Stimulated activated CD4-positive, alpha-beta T cell treated with anti-CD3 and anti-CD28 coated beads, Interleukin-2, amount 100 ng/mL, for 48 hours (primary cell): ENCODE measurements at regions not wholly inside any gene's neighbourhood (a gene's known extent, or its start where the extent isn't known, plus 50 kb on each side); places are given as distances from the start of the nearest gene placed in this dataset.

Experiments used
- DNase-seq, 2 donors: peaks; one replicate each; pipeline ENCODE4 v3.0.0-alpha.2; 2020

DNA sequence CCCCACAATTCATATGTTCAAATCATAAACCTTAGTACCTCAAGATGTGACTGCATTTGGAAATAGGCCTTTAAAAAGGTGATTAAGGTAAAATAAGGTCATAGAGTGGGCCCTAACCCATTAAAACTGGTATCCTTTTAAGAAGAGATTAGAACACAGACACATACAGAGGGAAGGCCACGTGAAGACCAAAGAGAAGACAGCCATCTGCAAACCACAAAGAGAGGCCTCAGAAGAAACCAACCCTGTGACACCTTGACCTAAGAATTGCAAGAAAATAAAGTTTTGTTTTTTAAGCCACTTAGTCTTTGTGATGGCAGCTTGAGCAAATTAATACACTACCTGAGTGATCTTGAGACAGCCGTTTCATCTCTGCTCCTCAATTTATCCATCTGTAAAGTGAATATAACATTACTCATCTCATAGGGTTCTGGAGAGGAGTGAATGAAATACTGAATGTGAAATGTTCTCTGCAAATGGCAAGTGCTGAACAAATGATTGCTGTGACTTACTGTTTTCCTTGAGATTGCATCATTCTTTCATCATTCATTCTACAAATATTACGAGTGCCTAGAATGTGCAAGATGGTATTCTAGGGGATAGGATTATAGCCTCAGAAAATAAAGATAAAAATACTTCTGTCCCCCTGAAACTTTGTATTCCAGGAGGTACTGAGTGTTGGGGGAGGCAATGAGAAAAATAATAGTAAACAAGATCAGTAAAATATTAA is 222.0 kb upstream of the CDH13 start:
- no peak for DNase-seq

- no peak for DNase-seq
Observed at GRCh38 chr16:82402665-82403218, 224.0 kb upstream of the CDH13 start.

- no peak for DNase-seq
Observed at GRCh38 chr16:82400046-82400445, 226.7 kb upstream of the CDH13 start.

GRCh38 chr16:82396509-82396908 is 226.5 kb upstream of the MPHOSPH6 start:
- no peak for DNase-seq

- DNase-seq, result no peak
Observed at GRCh38 chr16:82395212-82395611, 225.2 kb upstream of the MPHOSPH6 start.

DNA sequence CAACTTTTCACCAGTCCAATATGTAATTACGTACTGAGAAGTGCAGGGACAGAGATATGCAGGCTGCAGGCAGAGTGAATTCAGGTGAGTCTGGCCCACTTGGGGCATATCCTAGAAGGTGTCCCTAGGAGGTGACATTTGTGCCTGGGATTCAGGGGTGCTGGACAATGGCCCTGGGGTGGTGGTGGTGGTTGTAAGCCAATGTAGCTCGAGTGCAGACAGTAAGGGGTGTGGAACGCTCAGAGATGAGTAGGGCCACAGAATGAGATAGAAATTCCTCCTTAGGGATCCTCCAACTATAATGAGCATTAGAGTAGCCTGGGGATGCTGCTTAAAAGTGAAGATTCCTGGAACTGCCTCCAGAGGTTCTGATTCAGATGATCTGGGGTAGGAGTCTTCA is 221.7 kb upstream of the MPHOSPH6 start:
- no peak for DNase-seq

GRCh38 chr16:82389956-82390650 is 220.1 kb upstream of the MPHOSPH6 start:
- no peak for DNase-seq

- no peak for DNase-seq
Observed at GRCh38 chr16:82386761-82387160, 216.7 kb upstream of the MPHOSPH6 start.

GRCh38 chr16:82384949-82385348 is 214.9 kb upstream of the MPHOSPH6 start:
- no peak for DNase-seq

DNA sequence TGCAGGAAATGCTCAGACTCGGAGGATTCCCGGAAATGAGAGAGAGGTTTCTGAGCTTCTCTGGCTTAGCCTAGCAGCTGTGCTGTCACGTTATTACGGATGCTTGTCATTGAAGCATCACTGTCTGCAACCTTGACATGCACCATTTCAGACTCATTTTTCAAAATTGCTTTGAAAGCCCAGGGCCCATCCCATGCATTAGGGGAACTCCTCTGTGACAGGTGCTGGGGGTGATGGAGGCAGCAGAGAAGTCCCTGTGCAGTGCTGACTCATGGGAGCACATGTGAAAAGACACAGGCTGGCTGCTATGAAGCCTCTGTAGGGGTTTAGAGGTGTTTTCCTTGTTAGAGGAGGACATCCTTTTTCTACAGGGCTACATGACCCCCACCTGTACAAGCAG is 214.0 kb upstream of the MPHOSPH6 start:
- no peak for DNase-seq

DNA sequence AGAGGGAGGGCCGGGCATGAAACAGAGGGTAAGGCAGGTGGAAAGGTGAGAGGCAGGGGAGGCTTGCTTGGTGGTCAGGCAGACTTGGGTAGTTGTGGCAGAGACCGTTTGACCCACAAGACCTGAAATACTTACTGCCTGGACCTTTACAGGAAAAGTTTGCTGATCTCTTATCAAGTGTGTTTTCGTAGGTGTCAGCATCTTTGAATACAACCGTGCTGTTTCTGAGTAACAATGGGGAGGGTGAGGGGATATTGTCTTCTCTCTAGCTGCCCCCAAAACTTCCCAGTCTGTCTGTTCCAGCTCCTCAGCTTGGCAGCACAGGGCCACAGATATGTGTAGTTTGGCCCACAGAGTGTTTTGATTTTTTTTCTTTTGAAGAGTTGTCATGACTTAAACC is 212.5 kb upstream of the MPHOSPH6 start:
- DNase-seq, result no peak

DNA sequence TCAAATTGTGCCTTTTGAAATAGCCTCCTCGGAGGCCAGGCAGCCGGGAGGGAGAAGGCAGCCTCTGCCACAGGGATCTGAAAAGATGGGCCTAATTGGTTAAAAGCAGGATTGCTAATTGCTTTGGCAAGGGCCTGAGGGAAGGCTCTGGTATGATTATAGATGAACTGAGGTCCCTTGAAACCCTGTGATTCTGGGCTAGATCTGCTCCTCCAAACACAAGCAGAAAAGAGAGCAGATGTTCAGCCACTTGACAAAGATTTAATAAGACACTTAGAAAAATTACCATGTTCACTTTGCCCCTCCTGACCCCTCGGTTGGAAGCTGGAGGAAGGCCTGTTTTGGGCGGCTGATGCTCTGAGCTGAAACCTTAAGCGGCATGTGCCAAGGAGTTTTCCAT is 209.5 kb upstream of the MPHOSPH6 start:
- no peak for DNase-seq

DNA sequence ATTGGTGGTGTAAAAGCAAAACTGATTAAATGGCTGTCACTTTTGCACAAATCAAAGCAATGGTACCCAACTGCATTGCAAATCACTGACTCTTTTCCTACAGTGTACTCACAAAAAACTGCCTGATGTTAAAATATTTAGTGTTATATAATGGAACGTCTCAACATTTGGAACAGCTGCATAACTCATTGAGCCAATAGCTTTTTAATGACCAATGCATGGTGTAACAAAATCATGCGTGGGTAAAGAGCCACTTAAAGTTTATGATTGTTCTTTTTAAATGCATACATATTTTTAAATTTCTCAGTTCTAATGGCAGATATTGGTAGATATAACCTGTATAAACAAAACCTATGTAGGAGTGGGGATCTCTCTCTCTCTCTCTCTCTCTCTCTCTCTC is 204.0 kb upstream of the MPHOSPH6 start:
- DNase-seq, result no peak

DNA sequence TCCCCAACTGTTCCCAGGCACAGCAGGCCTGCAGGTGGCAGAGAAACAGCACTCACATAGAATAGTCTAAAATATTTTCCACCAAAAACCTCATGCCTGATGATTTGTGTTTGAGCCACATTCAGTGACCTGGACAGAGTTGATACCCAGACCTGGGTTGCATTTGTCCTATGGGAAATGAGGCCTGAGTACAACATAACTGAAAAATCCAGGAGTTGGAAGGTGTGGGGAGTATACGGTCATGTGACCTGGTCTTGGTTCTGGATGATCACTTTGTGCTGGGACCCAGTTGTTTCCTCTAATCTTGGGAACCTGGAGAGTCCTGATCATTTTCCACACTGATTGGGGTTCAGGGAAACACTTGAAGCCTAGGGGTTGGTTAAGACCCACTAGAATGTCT is 200.3 kb upstream of the MPHOSPH6 start:
- DNase-seq, result no peak

GRCh38 chr16:82368041-82368440 is 198.0 kb upstream of the MPHOSPH6 start:
- DNase-seq, result no peak

DNA sequence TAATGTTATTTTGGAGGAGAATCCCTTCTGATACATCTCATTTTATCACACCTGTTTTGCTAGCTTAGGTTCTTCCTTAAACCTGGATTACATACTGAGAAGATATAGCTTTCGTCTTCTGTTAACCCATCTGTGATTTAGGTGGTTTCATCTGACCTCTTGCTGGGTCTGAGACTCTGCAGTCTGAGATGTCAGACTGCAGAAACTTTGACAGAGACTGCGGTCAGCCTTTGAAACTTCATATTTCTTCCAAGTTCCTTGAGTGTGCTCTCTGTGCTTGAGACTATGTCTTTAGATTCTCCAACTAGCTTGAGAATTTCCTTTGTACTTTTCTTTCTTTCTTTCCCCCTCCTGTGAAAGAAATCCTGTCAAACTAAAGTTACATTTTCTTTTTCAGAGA is 196.4 kb upstream of the MPHOSPH6 start:
- no peak for DNase-seq

DNA sequence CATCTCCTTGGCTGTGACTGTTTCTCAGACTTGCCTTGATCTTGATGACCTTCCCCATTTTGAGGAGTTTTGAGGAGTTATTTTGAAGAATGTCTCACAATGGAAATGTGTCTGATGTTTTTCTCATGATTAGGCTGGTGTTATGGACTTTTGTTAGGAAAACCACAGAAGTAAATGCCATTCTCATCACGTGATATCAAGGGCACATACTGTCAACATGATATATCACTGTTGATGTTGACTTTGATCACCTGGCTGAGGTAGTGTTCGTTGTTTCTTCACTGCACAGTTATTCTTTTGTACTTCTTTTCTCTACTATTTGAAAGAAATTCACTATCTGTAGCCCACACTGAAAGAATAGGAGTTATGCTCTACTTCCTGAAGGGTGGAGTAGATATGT is 194.7 kb upstream of the MPHOSPH6 start:
- DNase-seq, result no peak

DNA sequence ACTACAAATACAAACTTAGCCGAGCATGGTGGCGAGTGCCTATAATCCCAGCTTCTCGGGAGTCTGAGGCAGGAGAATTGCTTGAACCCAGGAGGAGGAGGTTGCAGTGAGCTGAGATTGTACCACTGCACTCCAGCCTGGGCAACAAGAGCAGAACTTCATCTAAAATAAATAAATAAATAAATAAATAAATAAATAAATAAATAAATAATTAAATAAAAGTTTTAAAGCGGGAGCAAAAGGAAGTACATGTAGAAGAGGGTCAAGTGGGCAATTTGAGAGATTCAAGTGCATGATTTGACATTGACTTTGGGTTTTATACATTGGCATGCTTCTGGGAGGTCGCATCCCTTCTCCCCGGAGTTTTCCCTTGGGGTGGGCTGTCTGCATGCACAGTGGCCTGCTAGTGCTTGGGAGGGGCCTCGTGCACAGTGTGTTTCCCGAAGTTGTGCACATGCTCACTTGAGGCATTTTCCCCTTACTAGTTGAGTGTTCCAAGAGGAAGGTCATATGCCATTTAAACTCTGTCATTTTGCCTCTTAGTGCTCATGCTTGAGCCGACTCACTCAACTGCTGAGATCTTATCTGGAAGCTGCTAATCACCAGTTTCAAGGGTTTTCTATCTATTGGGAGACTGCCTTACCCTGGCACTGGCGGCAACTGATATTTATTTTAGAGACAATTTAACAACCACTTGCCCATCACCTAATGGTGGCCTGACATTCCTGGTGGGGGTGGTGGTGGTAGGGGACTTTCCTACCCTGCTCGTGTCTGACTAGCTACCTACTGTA is 193.2 kb upstream of the MPHOSPH6 start:
- no peak for DNase-seq

DNA sequence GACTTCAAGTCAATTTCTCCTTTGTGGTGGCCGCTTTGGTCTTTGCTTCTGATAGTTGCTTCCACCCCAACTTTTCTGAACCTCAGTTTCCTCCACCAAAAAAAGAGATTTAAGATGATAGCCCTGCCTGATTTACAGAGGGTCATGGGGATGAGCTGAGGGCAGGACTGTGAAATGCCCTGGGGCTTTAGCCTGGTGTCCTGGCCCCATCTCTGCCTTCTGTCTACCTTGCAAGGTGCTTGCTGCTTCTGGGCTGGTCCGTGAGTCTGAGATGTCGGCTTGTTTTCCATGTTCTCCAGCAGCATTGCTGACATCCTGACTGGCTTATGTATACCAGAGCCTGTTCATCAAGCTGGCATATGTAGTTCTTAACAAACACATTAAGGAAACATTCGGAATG is 191.9 kb upstream of the MPHOSPH6 start:
- DNase-seq, result no peak

DNA sequence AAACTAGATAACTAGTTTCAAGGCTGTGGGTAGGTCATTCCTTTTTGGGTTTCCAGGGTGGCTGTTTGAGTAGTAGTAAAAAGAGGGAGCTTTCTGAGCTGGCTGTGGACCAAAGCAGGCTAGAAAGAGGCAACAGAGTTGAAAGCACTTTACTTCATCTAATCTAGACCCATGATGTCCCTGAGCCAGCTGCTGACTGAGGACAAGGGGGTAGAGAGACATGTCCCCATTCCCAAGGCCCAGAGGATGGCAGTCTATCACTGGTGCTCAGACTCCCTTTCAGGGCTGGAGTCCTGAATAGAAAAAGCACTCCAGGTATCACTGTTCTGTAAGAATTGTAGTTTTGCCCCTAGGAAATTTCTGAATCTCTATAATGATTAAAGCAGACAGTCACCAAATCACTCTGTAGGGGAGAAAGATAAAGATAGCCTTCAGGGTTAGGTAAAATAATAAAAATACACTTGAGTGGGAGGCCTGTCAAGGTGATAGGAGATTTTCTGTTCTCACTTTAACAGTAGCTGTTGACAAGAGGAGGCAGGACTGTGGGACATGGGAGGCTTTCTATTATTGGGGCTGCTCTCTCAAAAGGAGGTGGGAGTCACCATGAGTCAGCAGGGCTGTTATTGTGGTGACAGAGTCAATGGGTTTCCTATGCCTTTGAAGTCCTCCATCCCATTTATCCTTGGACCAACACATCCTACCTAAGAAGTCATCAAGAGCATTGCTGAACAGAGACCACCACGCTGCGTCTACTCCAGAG is 190.2 kb upstream of the MPHOSPH6 start:
- no peak for DNase-seq

GRCh38 chr16:82358606-82359221 is 188.7 kb upstream of the MPHOSPH6 start:
- DNase-seq, result no peak

DNA sequence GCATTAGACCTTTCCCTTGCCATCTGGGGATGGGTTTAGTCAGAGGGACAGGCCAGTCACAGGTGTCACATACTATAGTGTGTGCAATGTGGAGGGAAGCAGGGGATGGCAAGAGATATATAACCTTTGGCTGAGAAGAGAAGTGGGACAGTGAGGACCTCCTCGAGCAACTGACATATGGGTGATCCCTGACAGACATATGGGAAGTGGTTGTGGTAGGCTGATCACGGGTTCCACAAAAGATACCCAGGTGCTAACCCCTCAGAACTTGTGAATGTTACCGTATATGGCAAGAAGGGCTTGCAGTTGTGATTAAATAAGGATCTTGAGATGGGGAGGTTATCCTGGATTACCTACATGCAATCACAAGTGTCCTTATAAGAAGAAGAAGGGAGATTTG is 188.1 kb upstream of the MPHOSPH6 start:
- no peak for DNase-seq
